Activated CD4-positive, alpha-beta memory T cell treated with anti-CD3 and anti-CD28 coated beads, Interleukin-2, amount 10 ng/mL, durations not matched to agents 7 days and 5 days (primary cell): ENCODE measurements at regions not wholly inside any gene's neighbourhood (a gene's known extent, or its start where the extent isn't known, plus 50 kb on each side); places are given as distances from the start of the nearest gene placed in this dataset.

ENCODE experiments used
- CTCF ChIA-PET: fragments of 350-600 bp; sonication (Branson Sonifier 250); formaldehyde crosslinking; loops from one replicate; lab custom pipeline; 2021; ENCODE audit warnings: antibody characterized with exemption, inconsistent platforms; lab: Charles Lee
- POLR2A ChIA-PET: fragments of 350-600 bp; sonication (Branson Sonifier 250); formaldehyde crosslinking; loops from one replicate; lab custom pipeline; 2021; ENCODE audit warnings: antibody characterized with exemption; lab: Charles Lee
- DNase-seq: peaks from one replicate; pipeline ENCODE4 v3.0.0-alpha.2; 2020
- H3K27ac Mint-ChIP-seq: one replicate; pipeline ENCODE4 v1.8.0; 2021; ENCODE audit warnings: mild to moderate bottlenecking, mixed read lengths
- H3K27me3 Mint-ChIP-seq: one replicate; pipeline ENCODE4 v1.8.0; 2021; ENCODE audit warnings: mixed read lengths
- H3K36me3 Mint-ChIP-seq: one replicate; pipeline ENCODE4 v1.8.0; 2021; ENCODE audit warnings: low read depth, mixed read lengths
- H3K4me1 Mint-ChIP-seq: one replicate; pipeline ENCODE4 v1.8.0; 2021; ENCODE audit warnings: mixed read lengths
- H3K4me3 Mint-ChIP-seq: one replicate; pipeline ENCODE4 v1.8.0; 2021; ENCODE audit warnings: mild to moderate bottlenecking, mixed read lengths
- H3K9me3 Mint-ChIP-seq: one replicate; pipeline ENCODE4 v1.8.0; 2021; ENCODE audit warnings: mixed read lengths

DNA sequence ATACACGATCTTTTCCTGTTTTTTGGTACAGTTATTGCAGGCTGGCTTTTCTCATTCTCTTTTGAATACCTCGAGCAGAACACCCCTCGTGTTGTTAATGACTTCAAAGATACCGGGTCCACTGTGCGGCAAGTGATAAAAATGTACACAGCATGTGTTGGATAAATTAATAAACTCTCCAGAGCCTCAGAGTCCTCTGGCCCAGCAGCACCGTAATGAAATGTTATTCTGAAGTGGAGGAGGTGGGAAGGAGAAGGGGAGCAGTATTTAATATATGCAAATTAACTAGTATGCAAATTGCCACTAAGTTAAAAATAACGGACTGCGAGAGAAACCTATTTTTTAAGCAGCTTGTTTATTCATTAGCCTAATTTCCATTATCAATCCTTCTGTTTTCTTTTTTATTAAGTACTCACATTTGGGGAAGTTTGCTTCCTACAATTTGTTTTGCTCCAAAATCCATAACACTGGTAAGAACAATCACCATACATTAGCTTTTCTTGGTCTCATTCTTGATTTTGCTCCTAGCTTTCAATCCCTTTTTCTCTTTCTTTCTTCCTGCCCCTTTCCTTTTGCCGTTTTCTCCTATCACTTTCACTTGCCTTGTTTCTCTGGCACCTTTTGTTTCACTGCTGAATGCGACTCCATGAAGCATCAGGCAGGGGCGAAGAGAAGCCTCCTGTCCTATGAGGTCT is 462.3 kb upstream of the PPP2R3A start:
- no peak for DNase-seq
- Mint-ChIP-seq H3K27me3 (no peaks in the 10 kb centered on the region), H3K27ac (no peak overlapping the region), H3K36me3 (no peaks in the 10 kb centered on the region), H3K9me3 (no peaks in the 10 kb centered on the region), H3K4me3 (no peak overlapping the region), H3K4me1 (no peaks in the 10 kb centered on the region)
- ChIA-PET CTCF (interaction anchor here (1.2 kb wide), 1 partner anchor 13 kb away, joined by 3 read pairs; no protein-coding TSS in a partner anchor), POLR2A (no interaction called here)

DNA sequence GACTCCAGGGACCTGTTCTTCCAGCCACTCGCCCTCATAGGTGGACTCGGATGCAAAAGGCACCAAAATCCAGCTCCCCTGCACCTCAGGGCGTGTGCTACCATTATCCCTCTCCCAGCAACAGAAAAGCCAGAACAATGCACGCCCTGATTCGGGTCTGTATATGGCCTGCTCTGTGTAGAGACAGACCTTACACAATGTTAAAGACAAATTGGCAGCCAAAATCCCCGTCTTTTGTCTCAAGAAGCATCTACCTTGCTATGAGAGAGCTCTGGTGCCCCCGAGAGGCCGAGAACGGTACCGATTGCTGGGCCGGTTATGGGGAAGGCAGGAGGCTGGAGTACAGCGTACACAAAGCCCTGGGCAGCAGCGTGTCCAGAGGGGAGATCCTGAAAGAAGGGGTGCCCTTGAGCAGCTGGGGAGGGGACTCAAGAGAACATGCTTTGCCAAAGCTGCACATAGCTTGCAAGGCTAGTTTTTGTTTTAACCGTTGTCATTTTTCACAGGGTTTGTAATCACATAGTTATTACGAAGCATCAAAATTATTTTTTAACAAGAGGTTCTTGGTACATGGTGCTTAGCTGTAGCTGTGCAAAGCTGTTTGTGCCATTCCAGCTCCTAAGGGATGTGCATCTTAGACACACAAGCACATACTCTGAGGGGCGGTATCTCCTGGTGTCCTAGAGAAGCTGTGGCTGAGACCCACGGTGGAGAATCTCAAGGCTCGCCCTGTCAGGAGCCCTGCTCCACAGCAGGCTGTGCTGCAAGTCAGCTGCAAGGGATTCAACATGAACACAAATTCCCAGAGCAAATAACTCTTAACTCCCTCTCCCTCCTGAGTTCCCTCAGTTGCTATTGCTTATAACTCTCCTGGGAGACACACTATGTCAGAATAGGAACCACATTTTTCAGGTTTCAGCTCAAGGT is 461.5 kb upstream of the PPP2R3A start:
- Mint-ChIP-seq H3K27me3 (no peaks in the 10 kb centered on the region), H3K36me3 (no peaks in the 10 kb centered on the region), H3K4me3 (no peak overlapping the region), H3K27ac (no peak overlapping the region), H3K4me1 (no peaks in the 10 kb centered on the region), H3K9me3 (peaks cover under 1% of the 10 kb centered on the region)
- ChIA-PET POLR2A (no interaction called here), CTCF (interaction anchor here (0.9 to 1.2 kb wide), 3 partner anchors 10 to 710 kb away, joined by 3 to 5 read pairs (median 3); no protein-coding TSS in a partner anchor)
- DNase-seq = peak; percentile 23

DNA sequence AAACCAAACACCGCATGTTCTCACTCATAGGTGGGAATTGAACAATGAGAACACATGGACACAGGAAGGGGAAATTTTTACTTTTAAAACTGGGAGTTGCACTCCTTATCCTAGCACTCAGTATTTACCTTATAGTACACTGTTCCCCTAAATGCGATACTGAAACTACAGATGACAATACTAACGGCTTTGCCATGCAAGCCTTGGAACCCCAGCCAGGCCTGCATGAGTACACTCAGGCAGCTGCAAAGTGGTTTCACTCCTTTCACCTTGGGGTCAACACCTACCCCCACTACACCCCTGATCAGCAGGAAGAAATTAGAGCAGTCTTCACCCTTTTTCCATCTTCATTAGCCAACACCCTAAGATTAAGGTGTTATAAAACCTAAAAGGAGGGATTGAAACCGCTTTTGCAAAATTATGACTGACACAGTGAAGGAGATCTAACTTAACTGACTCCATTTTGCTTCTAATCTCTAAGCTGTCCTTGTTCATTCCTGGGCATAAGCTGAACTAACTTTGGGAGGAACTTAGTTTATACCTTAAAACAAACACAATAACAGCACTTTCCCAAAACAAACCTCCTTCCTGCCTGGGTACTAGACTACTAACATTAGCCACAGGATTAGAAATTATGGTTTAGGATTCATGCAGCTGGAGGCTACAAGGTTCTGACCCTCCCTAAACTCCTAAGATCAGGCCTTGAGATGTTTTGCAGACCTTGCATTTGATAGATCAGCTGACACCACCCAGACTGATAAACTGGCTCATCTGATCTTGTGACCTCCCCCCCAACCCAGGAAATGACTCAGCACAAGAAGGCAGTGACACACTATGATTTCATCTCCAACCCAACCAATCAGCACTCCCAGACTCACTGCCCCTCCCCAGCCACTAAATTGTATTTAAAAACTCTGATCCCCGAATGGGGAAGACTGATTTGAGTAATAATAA is 452.1 kb upstream of the PPP2R3A start:
- POLR2A ChIA-PET = no interaction called here
- CTCF ChIA-PET = interaction anchor here (1.0 to 1.1 kb wide), 2 partner anchors 9 to 12 kb away, joined by 3 read pairs; no protein-coding TSS in a partner anchor
- Mint-ChIP-seq H3K27me3 (no peaks in the 10 kb centered on the region), H3K4me3 (no peak overlapping the region), H3K27ac (no peak overlapping the region), H3K36me3 (no peaks in the 10 kb centered on the region), H3K4me1 (peaks cover 2% of the 10 kb centered on the region), H3K9me3 (peaks cover 5% of the 10 kb centered on the region)
- no peak for DNase-seq

DNA sequence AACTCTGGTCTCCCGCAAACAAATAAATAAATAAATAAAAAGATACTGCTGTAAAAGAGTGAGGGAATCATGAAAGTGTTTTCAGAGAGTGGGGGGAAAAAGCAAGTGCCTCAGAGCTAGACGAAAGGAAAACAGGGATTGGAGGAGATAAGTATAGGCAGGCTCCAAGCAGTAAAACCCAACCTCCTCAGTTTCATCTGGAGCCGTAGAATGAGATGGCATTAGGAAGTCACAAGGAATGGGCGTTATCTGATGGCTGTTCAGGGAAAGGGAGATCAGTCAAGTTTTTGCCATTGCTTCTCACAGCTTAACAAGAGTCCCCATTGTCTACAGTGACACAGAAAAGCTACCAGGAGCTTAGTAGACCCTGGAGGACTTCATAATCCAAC is 451.5 kb upstream of the PPP2R3A start:
- Mint-ChIP-seq H3K9me3 (peaks cover 4% of the 10 kb centered on the region), H3K4me1 (peaks cover 2% of the 10 kb centered on the region), H3K27ac (no peak overlapping the region), H3K36me3 (no peaks in the 10 kb centered on the region), H3K27me3 (no peaks in the 10 kb centered on the region), H3K4me3 (no peak overlapping the region)
- ChIA-PET CTCF (interaction anchor here (1.0 to 1.1 kb wide), 2 partner anchors 9 to 12 kb away, joined by 3 read pairs; no protein-coding TSS in a partner anchor), POLR2A (no interaction called here)
- no peak for DNase-seq

DNA sequence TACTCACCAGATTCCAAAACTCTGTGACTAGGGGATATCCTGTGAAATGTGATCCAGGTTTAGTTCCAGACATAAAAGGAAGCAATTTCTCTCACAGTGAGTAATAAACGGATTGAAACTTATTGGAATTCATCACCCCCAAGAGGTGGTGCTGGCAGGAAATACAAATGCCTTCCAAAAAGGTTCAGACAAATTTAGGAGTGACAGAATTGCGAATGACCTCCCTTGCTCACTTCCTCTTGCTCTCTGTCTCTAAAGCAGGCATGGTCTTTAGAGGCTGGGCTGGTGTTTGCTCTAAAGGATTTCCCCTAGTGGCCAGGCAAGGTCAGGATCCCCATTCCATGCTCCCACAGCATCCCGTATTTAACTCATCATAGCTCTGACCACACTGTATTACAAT is 449.4 kb upstream of the PPP2R3A start:
- Mint-ChIP-seq H3K27me3 (no peaks in the 10 kb centered on the region), H3K36me3 (no peaks in the 10 kb centered on the region), H3K4me3 (no peak overlapping the region), H3K4me1 (peaks cover 2% of the 10 kb centered on the region), H3K27ac (no peak overlapping the region), H3K9me3 (peaks cover 2% of the 10 kb centered on the region)
- POLR2A ChIA-PET = no interaction called here
- CTCF ChIA-PET = no interaction called here
- DNase-seq = no peak

DNA sequence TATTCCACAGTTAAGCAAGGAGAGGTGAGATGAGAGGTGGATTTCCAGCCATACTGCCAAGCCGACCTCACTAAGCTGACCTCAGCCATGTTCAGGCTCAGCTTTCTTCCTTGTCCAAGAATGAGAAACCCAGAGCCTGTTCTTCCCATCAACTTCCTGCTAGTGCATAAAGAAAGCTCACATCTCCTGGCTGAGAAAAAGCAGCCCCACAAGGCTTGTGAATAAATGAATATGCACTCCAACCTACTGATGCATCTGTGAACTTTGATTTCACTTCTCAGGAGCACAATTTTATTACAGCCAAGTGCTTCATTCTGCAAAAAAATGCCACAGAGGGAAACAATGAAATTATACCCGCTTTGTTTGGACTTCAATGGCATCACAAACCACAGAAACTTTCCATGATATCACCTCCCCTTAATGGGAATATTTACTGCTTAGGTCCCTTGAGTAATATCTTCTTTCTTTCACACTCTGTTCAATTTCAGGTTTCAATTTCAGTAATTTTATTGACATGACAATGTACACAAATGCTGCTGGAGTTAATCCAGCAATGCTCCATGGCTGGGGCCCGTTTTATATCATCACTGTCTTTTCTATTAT is 437.0 kb upstream of the PPP2R3A start:
- Mint-ChIP-seq H3K36me3 (no peaks in the 10 kb centered on the region), H3K27ac (no peak overlapping the region), H3K9me3 (no peaks in the 10 kb centered on the region), H3K27me3 (no peaks in the 10 kb centered on the region), H3K4me3 (no peak overlapping the region), H3K4me1 (no peaks in the 10 kb centered on the region)
- DNase-seq = no peak
- ChIA-PET POLR2A (no interaction called here), CTCF (no interaction called here)

DNA sequence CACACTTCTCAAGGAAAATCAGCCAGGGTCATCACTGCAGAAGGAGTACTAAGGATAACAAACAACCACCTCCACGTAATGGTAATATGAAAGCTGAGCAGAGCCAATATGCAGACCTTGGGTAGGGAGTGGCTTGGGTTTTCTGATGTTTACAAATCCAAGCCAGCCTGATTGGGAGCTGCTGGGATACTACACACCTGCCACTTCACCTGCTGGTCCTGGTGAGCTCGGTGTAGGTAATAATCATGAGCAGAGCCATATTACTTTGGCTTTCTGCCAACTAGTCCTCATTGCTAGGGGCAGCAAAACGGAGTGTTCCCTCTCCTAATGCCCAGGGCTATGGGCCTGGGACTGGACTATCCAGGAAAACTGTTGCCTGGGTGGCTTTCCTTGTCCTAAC is 433.5 kb upstream of the PPP2R3A start:
- no peaks in the 10 kb centered on the region for H3K9me3 Mint-ChIP-seq
- no peaks in the 10 kb centered on the region for H3K4me1 Mint-ChIP-seq
- no peaks in the 10 kb centered on the region for H3K36me3 Mint-ChIP-seq
- no peak overlapping the region for H3K27ac Mint-ChIP-seq
- no peaks in the 10 kb centered on the region for H3K27me3 Mint-ChIP-seq
- no peak for DNase-seq
- ChIA-PET POLR2A (no interaction called here), CTCF (no interaction called here)
- H3K4me3 Mint-ChIP-seq = no peak overlapping the region

DNA sequence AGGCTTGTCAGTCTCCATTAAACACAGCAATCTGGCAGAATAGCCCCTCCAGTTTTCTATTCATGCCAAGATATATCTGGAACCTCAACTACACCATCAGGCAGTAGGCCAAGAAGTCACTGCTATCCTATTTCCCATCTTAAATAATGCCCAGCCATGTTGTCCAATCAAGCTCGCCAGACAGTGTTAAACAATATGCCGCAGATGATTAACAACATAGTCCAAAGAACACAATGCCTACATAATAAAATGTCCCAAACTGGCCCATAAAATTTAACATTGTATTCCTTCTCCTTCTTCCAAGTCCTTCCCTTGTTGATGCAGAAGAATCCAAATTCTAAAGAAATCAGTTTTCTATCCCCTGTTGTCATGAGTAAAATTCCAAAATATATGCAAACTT is 427.4 kb upstream of the PPP2R3A start:
- POLR2A ChIA-PET = no interaction called here
- Mint-ChIP-seq H3K9me3 (peaks cover 3% of the 10 kb centered on the region), H3K4me1 (no peaks in the 10 kb centered on the region)

DNA sequence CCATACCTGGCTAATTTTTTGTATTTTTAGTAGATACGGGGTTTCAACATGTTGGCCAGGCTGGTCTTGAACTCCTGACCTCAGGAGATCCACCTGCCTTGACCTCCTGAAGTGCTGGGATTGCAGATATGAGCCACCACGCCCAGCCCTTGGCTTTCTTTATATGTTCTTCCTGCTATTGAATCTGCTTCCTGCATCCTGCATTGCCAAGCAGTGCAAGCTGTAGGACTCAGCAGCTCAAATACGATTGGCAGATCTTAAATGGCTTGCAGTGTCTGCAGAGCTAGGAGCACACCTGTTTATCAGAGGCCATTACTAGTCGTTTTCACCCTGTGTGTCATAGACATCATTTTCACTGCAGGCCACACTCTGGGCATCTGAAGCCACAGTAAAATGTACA is 426.2 kb upstream of the PPP2R3A start:
- POLR2A ChIA-PET = no interaction called here
- Mint-ChIP-seq H3K36me3 (no peaks in the 10 kb centered on the region), H3K27me3 (no peaks in the 10 kb centered on the region), H3K9me3 (peaks cover 3% of the 10 kb centered on the region), H3K27ac (no peak overlapping the region), H3K4me1 (no peaks in the 10 kb centered on the region), H3K4me3 (no peak overlapping the region)
- CTCF ChIA-PET = no interaction called here
- no peak for DNase-seq

More for the DNA sequence above, 427.4 kb upstream of the PPP2R3A start:
- DNase-seq = no peak
- Mint-ChIP-seq H3K27ac (no peak overlapping the region), H3K4me3 (no peak overlapping the region), H3K27me3 (no peaks in the 10 kb centered on the region), H3K36me3 (no peaks in the 10 kb centered on the region)
- CTCF ChIA-PET = no interaction called here

DNA sequence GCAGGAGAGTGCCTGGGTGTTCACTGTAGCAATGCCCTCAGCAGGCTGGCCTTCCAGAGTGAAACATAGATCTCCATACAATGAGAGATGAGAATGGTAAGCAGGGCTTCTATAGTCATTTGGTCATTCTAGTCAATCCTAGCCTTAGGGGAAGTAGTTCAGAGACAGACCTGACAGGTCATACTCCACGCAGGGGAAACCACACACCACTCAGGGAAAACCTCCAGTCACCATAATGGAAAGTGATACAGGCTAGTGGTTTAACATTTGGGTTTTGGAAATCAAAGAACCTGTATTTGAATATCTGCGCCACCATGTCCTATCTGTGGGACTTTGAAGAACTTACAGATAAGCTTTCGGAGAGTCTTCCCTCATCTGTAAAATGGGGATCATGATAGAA is 425.7 kb upstream of the PPP2R3A start:
- H3K4me3 Mint-ChIP-seq = no peak overlapping the region
- POLR2A ChIA-PET = no interaction called here
- H3K36me3 Mint-ChIP-seq = no peaks in the 10 kb centered on the region
- no peaks in the 10 kb centered on the region for H3K4me1 Mint-ChIP-seq
- DNase-seq = no peak
- CTCF ChIA-PET = no interaction called here
- H3K9me3 Mint-ChIP-seq = peaks cover 3% of the 10 kb centered on the region
- H3K27me3 Mint-ChIP-seq = no peaks in the 10 kb centered on the region
- no peak overlapping the region for H3K27ac Mint-ChIP-seq

DNA sequence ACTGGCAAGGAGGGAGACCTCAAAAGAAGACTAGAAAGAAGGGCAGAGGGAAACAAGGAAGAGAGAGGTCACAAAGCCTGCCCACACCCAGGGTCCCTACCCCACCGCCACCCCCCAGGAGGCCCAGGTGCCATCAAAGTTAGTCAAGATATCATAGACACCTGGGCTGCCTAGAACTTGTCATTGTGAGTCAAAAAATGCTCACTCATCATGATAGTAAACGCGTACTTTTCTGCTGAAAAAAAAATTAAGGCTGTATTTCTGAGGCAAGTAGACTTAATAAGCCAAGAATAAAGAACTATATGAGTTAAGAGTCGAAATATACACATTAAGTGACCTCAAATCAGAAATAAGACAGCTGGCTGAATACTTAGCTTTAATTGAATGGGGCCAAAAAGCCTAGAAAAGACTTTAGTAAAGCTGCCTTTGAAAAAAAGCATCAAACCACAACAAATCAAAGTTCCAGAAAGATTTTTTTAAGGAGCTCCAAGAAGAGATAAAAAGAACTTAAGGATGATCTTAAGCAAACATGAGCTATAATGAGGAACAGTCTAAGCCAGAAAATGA is 415.5 kb upstream of the PPP2R3A start:
- H3K9me3 Mint-ChIP-seq = no peaks in the 10 kb centered on the region
- ChIA-PET POLR2A (no interaction called here), CTCF (no interaction called here)
- no peaks in the 10 kb centered on the region for H3K4me1 Mint-ChIP-seq
- no peaks in the 10 kb centered on the region for H3K27me3 Mint-ChIP-seq
- H3K36me3 Mint-ChIP-seq = no peaks in the 10 kb centered on the region
- H3K4me3 Mint-ChIP-seq = no peak overlapping the region
- no peak for DNase-seq
- no peak overlapping the region for H3K27ac Mint-ChIP-seq

DNA sequence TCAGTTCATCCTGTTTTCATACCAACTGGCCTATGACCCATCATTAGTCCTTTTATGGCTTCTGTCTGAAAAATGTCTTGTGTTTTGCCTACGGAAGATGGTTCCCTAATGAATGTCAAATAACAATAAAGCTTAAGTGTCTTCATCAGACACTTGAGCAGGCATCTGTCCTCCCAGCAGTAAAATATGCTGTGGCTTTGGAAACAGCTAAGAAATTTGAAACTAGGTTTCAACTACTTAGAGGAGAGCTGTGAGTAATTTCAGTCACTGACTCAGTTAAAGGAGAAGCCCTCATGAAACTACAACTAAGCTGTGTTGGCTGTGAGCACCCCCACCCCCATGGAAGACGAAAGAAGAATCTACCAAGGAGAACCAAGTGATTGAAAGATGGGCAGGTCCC is 409.4 kb upstream of the PPP2R3A start:
- ChIA-PET POLR2A (no interaction called here), CTCF (no interaction called here)
- Mint-ChIP-seq H3K4me3 (no peak overlapping the region), H3K4me1 (no peaks in the 10 kb centered on the region), H3K27ac (no peak overlapping the region), H3K27me3 (no peaks in the 10 kb centered on the region), H3K36me3 (no peaks in the 10 kb centered on the region), H3K9me3 (no peaks in the 10 kb centered on the region)
- DNase-seq = no peak
